ENCODE measurements at regions not wholly inside any gene's neighbourhood (a gene's known extent, or its start where the extent isn't known, plus 50 kb on each side); places are given as distances from the start of the nearest gene placed in this dataset.

- Histone ChIP-seq H3K79me2 (ENCODE audit: insufficient read depth, low read length) (no peaks in the 10 kb centered on the region), H3K36me3 (replicated peaks in 1 of 2; ENCODE audit: control insufficient read depth in 1 of 2, insufficient read depth in 2 of 2, low read length in 2 of 2) (no peaks in the 10 kb centered on the region), H2AFZ (ENCODE audit: insufficient read depth, low read depth, low read length, poor library complexity, severe bottlenecking) (no peak overlapping the region), H3K4me1 (ENCODE audit: control insufficient read depth in 1 of 2, insufficient read depth in 2 of 2, low read length in 2 of 2) (no peaks in the 10 kb centered on the region), H3K27me3 (ENCODE audit: control insufficient read depth in 2 of 2, insufficient read depth in 2 of 2, low read length in 2 of 2) (no peaks in the 10 kb centered on the region), H3K9ac (ENCODE audit: insufficient read depth, low read length, poor library complexity, severe bottlenecking) (no peak overlapping the region), H3K9me3 (replicated peaks in 1 of 2; ENCODE audit: control insufficient read depth in 1 of 2, insufficient read depth in 1 of 2, low read length in 2 of 2) (no peaks in the 10 kb centered on the region), H3K4me3 (replicated peaks in 1 of 3; ENCODE audit: low read depth in 2 of 3, low read length in 3 of 3) (no peak overlapping the region), H4K20me1 (ENCODE audit: insufficient read depth, low read length) (no peaks in the 10 kb centered on the region), H3K27ac (ENCODE audit: low read depth in 1 of 2, low read length in 2 of 2) (no peak overlapping the region), H3K4me2 (replicated peaks; ENCODE audit: extremely low read depth, low read length, poor library complexity, severe bottlenecking) (no peak overlapping the region)
- Mint-ChIP-seq H3K4me3 (no peak overlapping the region), H3K4me1 (no peaks in the 10 kb centered on the region), H3K27ac (no peak overlapping the region), H3K9me3 (peaks cover 0 to 3% (median 0%) of the 10 kb centered on the region in 7 donors), H3K27me3 (ENCODE audit: low read depth in 3 of 3) (no peaks in the 10 kb centered on the region), H3K36me3 (no peaks in the 10 kb centered on the region)
- DNase-seq = no peak
- intact Hi-C loops (cut with micrococcal nuclease) = no loop called here
- no peak for TF ChIP-seq CTCF (IDR thresholded peaks at IDR 0.05)
- 71% methylated on average over 1 of the region's 1 CpG for WGBS (ENCODE audit: insufficient coverage)
Measured at GRCh38 chr3:30253832-30254231, 352.6 kb upstream of the TGFBR2 start.

DNA sequence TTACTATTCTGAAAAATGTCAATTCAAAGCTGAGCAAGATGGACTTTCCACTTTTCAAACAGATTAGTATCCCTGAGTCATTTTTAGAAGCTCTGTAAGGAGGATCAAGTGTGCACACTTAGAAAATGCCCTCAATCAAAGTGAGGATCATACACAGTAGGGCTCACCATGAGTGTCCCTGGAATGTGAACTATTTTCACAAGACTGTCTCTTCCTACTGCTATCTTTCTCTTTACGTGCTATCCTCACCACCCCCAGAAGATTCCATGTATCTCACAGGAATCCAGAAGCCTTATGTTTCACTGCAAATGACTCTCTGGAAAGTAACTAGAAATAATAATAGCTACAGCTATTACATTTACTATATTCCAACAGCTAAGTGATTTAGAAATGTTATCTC lies 349.9 kb upstream of the TGFBR2 start:
- H3K4me3 ChIP-seq (replicated peaks in 1 of 3; ENCODE audit: low read depth in 2 of 3, low read length in 3 of 3) = no peak overlapping the region
- no peak overlapping the region for H2AFZ ChIP-seq (ENCODE audit: insufficient read depth, low read depth, low read length, poor library complexity, severe bottlenecking)
- Mint-ChIP-seq H3K4me3 (no peak overlapping the region), H3K36me3 (no peaks in the 10 kb centered on the region), H3K9me3 (peaks cover 0 to 4% (median 0%) of the 10 kb centered on the region in 7 donors), H3K4me1 (no peaks in the 10 kb centered on the region), H3K27me3 (ENCODE audit: low read depth in 3 of 3) (peaks cover 0 to 2% (median 0%) of the 10 kb centered on the region in 3 donors), H3K27ac (no peak overlapping the region)
- DNase-seq = no peak
- H3K79me2 ChIP-seq (ENCODE audit: insufficient read depth, low read length) = no peaks in the 10 kb centered on the region
- H3K36me3 ChIP-seq (replicated peaks in 1 of 2; ENCODE audit: control insufficient read depth in 1 of 2, insufficient read depth in 2 of 2, low read length in 2 of 2) = no peaks in the 10 kb centered on the region
- H3K9ac ChIP-seq (ENCODE audit: insufficient read depth, low read length, poor library complexity, severe bottlenecking) = no peak overlapping the region
- intact Hi-C loops (cut with micrococcal nuclease) = no loop called here
- no peak for TF ChIP-seq CTCF (IDR thresholded peaks at IDR 0.05)
- H3K27ac ChIP-seq (ENCODE audit: low read depth in 1 of 2, low read length in 2 of 2) = no peak overlapping the region
- no peaks in the 10 kb centered on the region for H3K9me3 ChIP-seq (replicated peaks in 1 of 2; ENCODE audit: control insufficient read depth in 1 of 2, insufficient read depth in 1 of 2, low read length in 2 of 2)
- no peaks in the 10 kb centered on the region for H3K27me3 ChIP-seq (ENCODE audit: control insufficient read depth in 2 of 2, insufficient read depth in 2 of 2, low read length in 2 of 2)
- no peak overlapping the region for H3K4me2 ChIP-seq (replicated peaks; ENCODE audit: extremely low read depth, low read length, poor library complexity, severe bottlenecking)
- H3K4me1 ChIP-seq (ENCODE audit: control insufficient read depth in 1 of 2, insufficient read depth in 2 of 2, low read length in 2 of 2) = no peaks in the 10 kb centered on the region
- no peaks in the 10 kb centered on the region for H4K20me1 ChIP-seq (ENCODE audit: insufficient read depth, low read length)
- WGBS (ENCODE audit: insufficient coverage) = no CpG with 5 or more reads among the region's 1 CpG

All from CD14-positive monocyte (primary cell).